ENCODE measurements at regions not wholly inside any gene's neighbourhood (a gene's known extent, or its start where the extent isn't known, plus 50 kb on each side); places are given as distances from the start of the nearest gene placed in this dataset.

DNA sequence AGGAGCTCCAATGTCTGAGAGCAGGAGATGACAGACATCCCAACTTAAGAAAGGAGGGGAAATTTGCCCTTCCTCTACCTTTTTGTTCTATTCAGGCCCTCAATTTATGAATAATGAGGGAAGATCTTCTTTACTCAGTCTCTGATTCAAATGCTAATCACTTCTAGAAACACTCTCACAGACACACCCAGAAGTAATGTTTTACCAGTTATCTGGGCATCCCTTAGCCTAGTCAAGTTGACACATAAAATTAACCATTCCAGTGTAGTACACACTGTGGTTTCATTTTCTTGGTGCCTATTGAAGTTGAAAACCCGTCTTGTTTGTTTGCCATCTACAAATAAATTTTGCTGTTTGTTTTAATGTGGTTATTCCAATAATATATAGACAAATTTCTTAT lies 167.6 kb downstream of the PCSK1 start:
- peaks cover 13% of the 10 kb centered on the region for H3K36me3 Mint-ChIP-seq (ENCODE audit: low read depth)
- no peaks in the 10 kb centered on the region for H3K4me1 Mint-ChIP-seq
- no peak for TF ChIP-seq CTCF (conservative IDR thresholded peaks at IDR 0.05)
- no peak for DNase-seq (ENCODE audit: low read depth, low spot score)
- no peak overlapping the region for H3K4me3 Mint-ChIP-seq
- no peaks in the 10 kb centered on the region for H3K27me3 Mint-ChIP-seq (ENCODE audit: low read depth)
- H3K9me3 Mint-ChIP-seq = peaks cover 10% of the 10 kb centered on the region
- H3K27ac Mint-ChIP-seq (ENCODE audit: unreplicated experiment) = no peak overlapping the region

- Mint-ChIP-seq H3K27ac (ENCODE audit: unreplicated experiment) (no peak overlapping the region), H3K27me3 (ENCODE audit: low read depth) (no peaks in the 10 kb centered on the region)
- no peak for TF ChIP-seq CTCF (conservative IDR thresholded peaks at IDR 0.05)
These were observed 169.0 kb downstream of the PCSK1 start for GRCh38 chr5:96264047-96264446.

GRCh38 chr5:96262105-96262504 lies 170.9 kb downstream of the PCSK1 start:
- Mint-ChIP-seq H3K9me3 (no peaks in the 10 kb centered on the region), H3K27me3 (ENCODE audit: low read depth) (no peaks in the 10 kb centered on the region), H3K27ac (ENCODE audit: unreplicated experiment) (no peak overlapping the region), H3K36me3 (ENCODE audit: low read depth) (peaks cover 5% of the 10 kb centered on the region), H3K4me1 (peaks cover 7% of the 10 kb centered on the region), H3K4me3 (no peak overlapping the region)
- TF ChIP-seq CTCF (conservative IDR thresholded peaks at IDR 0.05) = no peak
- DNase-seq (ENCODE audit: low read depth, low spot score) = no peak

More at GRCh38 chr5:96264047-96264446, 169.0 kb downstream of the PCSK1 start:
- no peak for DNase-seq (ENCODE audit: low read depth, low spot score)
- Mint-ChIP-seq H3K9me3 (no peaks in the 10 kb centered on the region), H3K4me3 (no peak overlapping the region), H3K36me3 (ENCODE audit: low read depth) (peaks cover 5% of the 10 kb centered on the region), H3K4me1 (no peaks in the 10 kb centered on the region)

- Mint-ChIP-seq H3K4me1 (peaks cover 12% of the 10 kb centered on the region), H3K36me3 (ENCODE audit: low read depth) (no peaks in the 10 kb centered on the region), H3K27me3 (ENCODE audit: low read depth) (no peaks in the 10 kb centered on the region), H3K27ac (ENCODE audit: unreplicated experiment) (no peak overlapping the region), H3K9me3 (no peaks in the 10 kb centered on the region), H3K4me3 (no peak overlapping the region)
- no peak for DNase-seq (ENCODE audit: low read depth, low spot score)
- no peak for TF ChIP-seq CTCF (conservative IDR thresholded peaks at IDR 0.05)
These were observed 173.0 kb downstream of the PCSK1 start for GRCh38 chr5:96260009-96260408.

DNA sequence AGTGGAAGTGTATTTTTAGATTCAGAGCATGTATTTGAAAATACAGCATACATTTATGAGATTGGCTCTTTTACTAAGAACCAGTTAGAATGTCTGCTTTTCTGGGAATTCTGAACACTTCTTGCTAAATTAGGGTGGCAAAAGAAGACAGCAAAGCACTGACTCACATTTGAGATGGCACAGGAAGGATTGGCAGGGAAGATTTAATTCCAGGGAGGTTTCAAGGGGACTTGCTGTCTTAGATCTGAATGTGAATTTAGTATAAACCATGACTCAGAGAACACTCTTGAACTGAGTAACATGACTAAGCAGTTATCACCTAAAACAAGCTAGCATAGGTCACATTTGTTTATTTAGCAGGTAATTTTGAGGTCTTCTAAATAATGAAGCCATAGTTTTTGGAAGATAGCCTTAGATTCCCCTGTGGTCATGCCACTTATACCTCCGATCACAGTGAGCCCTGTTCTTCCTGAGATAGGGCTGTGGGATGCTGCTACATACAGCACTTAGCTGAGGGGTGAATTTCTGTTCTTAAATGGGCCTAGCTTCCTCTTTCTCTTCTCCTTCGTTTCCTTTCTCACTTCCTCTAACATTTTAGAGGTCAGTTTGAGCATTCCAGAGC lies 173.8 kb downstream of the PCSK1 start:
- no peak overlapping the region for H3K27ac Mint-ChIP-seq (ENCODE audit: unreplicated experiment)
- DNase-seq (ENCODE audit: low read depth, low spot score) = no peak
- H3K4me1 Mint-ChIP-seq = peaks cover 12% of the 10 kb centered on the region
- no peaks in the 10 kb centered on the region for H3K36me3 Mint-ChIP-seq (ENCODE audit: low read depth)
- no peaks in the 10 kb centered on the region for H3K9me3 Mint-ChIP-seq
- TF ChIP-seq CTCF (conservative IDR thresholded peaks at IDR 0.05) = no peak
- H3K4me3 Mint-ChIP-seq = no peak overlapping the region
- no peaks in the 10 kb centered on the region for H3K27me3 Mint-ChIP-seq (ENCODE audit: low read depth)

All from neural crest cell (in vitro differentiated cells).